DMS153 treated with DMSO at 0.1 percent for 48 hours (cell line): ENCODE measurements at regions not wholly inside any gene's neighbourhood (a gene's known extent, or its start where the extent isn't known, plus 50 kb on each side); places are given as distances from the start of the nearest gene placed in this dataset.
A peak's percentile ranks its signal among the peaks of the same experiment; 100 is the strongest.
"Not testable (repeated sequence)": the region's sequence is repeated elsewhere in the genome, so short reads cannot be mapped to it uniquely, and the experiment has no call there.

Experiments used
- DNase-seq: peaks from one replicate; lab custom pipeline; 2025; ENCODE audit not compliant: unreplicated experiment; lab: John Stamatoyannopoulos, UW

- no peak for DNase-seq
These were observed 100.4 kb upstream of the GALNT18 start for GRCh38 chr11:11722246-11722645.

- DNase-seq, result no peak
These were observed 96.7 kb upstream of the GALNT18 start for GRCh38 chr11:11718511-11718910.

GRCh38 chr11:11717064-11717725 is 95.4 kb upstream of the GALNT18 start:
- DNase-seq, result no peak

GRCh38 chr11:11715075-11715474 is 93.3 kb upstream of the GALNT18 start:
- DNase-seq, result not testable (repeated sequence)

- no peak for DNase-seq
These were observed 88.8 kb upstream of the GALNT18 start for GRCh38 chr11:11710556-11710955.

- DNase-seq, result no peak
These were observed 87.8 kb upstream of the GALNT18 start for GRCh38 chr11:11709447-11710239.

- DNase-seq, result no peak
These were observed 86.5 kb upstream of the GALNT18 start for GRCh38 chr11:11708256-11708655.

- no peak for DNase-seq
These were observed 84.2 kb upstream of the GALNT18 start for GRCh38 chr11:11706028-11706427.

GRCh38 chr11:11703885-11704284 is 82.1 kb upstream of the GALNT18 start:
- DNase-seq, result no peak

- no peak for DNase-seq
These were observed 79.3 kb upstream of the GALNT18 start for GRCh38 chr11:11701070-11701469.

GRCh38 chr11:11697796-11698195 is 76.0 kb upstream of the GALNT18 start:
- DNase-seq, result no peak

- DNase-seq, result peak; percentile 79
These were observed 69.7 kb upstream of the GALNT18 start for GRCh38 chr11:11691296-11692151.

- no peak for DNase-seq
These were observed 59.7 kb upstream of the GALNT18 start for GRCh38 chr11:11681536-11681935.

GRCh38 chr11:11677672-11678356 is 56.0 kb upstream of the GALNT18 start:
- no peak for DNase-seq

- DNase-seq, result no peak
These were observed 53.9 kb upstream of the GALNT18 start for GRCh38 chr11:11675671-11676181.

- no peak for DNase-seq
These were observed 51.0 kb upstream of the GALNT18 start for GRCh38 chr11:11672789-11673188.

- no peak for DNase-seq
These were observed 50.3 kb upstream of the GALNT18 start for GRCh38 chr11:11672101-11672500.
